NCI-H1694 (cell line): ENCODE measurements at regions not wholly inside any gene's neighbourhood (a gene's known extent, or its start where the extent isn't known, plus 50 kb on each side); places are given as distances from the start of the nearest gene placed in this dataset.

Experiments used
- DNase-seq: peaks from one replicate; lab custom pipeline; 2025; lab: John Stamatoyannopoulos, UW

DNA sequence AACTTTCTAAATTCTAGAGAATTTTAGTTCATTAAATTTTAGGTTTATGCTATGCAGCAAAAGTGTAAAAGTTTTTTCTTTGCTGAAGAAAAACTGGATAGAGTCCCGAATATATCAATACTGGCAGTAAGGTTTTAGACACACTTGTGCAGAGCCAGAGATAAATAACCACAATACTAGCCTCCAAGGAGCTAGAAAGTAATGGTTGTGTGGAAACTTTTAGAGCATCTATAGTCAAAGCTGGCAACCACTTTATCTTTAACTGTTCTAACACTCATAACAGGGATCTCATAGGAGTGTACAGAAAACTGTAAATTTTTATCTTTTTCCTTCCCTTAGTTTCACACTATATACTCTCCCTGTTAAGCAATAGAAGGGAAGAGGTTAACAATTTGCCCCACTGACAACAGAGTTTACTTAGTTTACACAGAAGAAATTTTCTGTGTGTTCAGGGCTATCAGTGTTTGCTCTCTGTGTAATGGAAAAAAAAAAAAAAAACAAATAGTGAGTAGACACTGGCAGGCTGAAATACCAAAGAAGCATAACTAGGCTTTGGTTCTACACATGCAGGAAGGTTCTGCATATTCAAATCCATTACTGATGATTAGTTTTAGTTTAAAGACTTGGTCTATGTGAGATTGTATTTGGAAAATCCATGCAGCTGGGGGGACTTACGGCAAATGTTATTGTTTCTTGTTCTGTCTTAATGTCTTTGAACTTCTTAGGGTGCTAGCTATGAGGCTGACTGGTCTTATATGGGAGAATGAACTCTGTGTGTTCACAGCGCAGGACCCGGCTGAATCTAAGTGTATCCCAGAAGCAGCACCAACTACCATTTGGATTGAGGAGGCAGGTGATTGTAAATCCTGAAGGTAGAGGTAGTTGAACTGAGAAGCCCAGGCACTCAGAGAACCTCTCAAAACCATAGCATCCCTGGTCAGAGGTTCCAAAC lies 187.6 kb downstream of the PCSK1 start:
- no peak for DNase-seq

DNA sequence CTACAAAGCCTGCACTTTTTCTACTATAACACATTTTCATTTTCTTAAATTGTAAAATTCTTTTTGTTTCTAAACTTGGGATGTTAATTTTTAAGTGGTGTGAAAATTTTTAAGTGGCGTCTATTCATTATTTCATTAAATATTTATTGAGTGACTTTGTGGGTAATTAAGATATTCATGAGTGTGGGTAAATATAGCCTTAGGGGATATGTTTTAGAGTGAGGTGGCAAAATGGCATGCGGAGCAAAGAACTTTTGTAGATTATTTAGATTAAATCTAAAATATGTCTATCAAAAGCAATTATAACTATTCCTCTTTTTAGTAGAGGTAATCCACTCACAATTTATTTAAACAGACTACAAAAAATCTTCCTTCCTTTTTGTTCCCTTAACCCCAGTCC lies 188.4 kb downstream of the PCSK1 start:
- no peak for DNase-seq

DNA sequence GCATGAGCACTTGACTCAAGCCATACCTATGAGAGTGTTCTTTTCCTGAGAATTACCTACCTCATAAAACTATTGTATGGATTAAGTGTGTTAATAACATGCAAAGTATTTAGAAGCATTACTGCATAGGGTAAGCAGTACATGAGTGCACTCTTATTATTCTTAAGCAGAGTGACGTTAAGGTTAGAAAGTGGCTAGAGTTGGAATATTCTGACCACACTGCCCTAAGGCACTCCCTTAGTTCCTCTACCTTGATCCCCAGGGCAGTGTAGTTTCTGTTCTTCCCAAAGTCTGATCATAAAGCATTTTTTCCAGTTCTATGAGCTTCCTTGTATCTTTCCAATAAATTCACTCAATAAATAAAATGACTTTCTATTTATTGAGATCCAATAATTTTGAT lies 189.2 kb downstream of the PCSK1 start:
- no peak for DNase-seq

DNA sequence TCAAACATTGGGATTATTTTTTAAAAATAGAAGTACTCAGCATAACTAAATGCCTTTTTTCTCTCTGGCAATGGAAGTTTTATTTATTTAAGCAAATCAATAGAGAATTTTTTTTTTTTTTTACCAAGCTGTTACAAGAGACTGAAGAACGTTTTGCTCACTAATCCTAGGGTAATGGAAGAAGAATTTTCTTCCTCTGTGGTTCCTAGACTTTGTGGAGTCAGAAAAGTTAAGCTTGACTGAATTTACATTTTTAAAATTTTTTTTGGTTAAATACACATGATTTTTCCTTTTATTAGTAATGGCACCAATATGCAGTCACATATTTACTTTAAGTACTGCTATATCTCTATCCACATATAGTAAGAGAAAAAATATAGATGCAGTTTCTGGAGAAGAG lies 189.8 kb downstream of the PCSK1 start:
- no peak for DNase-seq

DNA sequence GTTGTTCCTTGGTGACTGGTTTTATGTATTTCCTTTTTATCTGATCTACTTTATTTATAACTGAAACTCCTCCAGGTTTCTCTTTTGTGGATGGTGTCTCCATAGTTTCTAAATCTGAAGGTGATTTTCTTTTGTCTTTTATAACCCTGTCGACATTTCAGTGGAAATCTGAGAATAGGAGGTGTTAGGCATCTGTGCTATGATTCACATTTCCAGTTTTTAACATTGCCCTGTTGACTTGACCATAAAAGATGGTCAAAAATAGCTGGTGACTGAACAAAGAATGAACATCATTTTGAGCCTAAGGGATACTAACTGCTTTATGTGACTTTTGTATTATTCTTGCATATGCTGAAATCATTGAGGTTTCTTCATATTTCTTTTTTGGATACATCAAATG lies 190.5 kb downstream of the PCSK1 start:
- no peak for DNase-seq

DNA sequence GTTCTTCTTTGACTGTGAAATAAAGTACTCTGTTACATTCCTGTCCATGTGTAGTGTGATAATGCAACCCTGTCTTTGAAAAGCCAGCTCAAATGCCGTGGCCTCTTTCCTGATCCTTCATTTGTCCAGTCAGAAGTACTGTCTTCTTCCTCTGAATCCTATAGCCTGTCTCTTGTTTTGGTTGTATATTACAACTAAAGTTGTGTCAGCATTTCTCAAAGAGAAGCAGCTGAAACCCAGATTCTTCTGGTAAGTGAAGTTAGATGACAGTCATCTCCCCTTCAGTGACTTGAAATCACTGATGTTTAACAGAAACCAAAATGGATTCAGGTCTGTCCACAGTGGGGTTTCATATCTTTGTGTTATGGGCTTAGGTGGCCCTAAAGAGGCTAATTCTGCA lies 196.2 kb downstream of the PCSK1 start:
- DNase-seq = no peak

DNA sequence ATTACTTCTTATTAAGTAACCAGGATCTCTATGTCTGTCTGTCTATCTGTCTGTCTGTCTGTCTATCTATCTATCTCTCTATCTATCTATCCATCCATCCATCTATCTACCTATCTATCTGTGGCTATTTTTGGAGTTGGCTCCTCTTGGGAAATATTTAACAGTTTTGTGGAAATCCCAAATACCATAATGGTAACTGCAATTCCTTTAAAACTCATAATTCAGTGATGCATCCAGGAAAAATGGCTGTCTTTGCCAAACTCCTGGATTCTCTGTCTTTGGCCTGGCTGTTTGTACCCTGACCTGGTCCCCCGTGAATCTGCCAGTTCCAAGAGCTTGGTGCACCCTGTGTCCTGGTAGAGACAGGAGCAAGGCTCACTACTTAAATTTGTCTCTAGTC lies 197.0 kb downstream of the PCSK1 start:
- DNase-seq = no peak

DNA sequence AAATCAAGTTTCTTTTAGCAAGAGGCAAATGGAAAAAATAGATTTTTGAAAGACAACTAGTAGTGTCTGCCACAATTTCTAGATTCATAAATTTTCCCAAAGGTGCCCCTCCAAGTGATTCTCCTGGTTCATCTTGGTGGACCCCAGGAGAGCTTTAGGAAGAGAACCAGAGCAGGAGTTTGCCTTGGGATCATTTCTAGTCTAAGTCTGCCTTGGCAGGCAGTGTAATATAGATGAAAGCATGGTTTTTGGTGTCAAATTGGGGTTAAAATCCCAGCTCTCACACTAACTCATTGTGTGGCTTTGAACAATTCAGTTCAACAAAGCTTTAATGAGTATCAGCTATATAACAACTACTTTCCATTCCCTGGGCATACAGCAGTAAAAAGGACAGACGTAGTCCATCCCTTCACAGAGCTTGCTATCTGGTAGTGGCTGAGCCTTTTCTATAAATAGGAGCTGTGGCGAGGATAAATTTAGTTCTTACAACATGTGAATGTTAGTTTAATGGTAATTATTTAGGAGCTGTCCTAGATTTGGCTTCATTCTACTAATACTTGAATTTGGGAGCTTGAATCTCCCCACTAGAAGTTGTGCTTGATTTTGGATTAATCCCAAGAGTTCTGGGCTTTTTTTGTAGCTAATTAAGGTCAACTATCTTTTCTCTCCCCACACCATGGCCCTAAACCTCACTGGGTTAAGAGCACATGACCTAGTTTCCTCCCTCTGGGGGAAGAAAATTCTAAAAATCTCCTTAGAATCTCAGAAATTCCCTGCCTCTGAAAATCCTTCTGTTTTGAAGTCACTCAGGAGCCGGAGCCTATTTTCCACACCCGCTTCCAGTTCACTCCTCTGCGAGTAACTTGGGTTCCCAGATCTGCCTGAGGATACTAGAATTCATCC lies 197.8 kb downstream of the PCSK1 start:
- DNase-seq = no peak

DNA sequence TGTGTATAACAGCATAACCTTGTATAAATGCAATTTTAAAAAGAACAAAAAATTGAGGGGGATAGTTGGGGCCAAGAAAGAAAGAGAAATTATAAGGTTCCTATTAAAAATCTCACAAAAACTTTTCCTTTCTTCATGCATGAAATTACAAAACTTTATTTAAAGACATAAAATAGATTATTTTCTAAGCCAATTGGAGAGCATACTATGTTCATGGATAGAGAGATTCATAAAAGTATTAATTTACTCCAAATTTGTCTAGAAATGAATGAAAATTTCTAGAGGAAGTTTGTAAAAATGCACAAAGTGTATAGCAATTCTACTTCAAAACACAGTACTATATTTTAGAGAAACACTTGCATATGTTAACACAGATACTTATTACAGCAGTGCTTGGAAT lies 200.4 kb downstream of the PCSK1 start:
- no peak for DNase-seq

DNA sequence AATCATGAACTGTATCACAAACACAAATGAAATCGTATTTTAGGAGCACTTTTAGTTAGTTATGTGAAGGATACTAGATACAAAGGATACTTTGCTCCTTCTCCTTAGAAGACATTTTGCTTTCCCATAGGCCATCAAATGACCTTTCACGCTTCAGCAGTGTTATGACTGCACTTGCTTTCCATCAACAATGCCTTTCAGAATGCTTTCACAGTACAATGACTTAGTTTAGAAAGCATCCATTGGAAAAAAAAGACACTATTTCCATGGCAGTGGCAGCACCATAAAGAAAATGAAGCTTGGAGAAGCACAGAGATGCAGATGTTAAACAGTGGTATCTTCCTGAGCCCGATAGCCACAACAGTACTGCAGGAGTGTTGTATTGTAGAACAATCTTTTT lies 203.9 kb downstream of the PCSK1 start:
- DNase-seq = no peak

DNA sequence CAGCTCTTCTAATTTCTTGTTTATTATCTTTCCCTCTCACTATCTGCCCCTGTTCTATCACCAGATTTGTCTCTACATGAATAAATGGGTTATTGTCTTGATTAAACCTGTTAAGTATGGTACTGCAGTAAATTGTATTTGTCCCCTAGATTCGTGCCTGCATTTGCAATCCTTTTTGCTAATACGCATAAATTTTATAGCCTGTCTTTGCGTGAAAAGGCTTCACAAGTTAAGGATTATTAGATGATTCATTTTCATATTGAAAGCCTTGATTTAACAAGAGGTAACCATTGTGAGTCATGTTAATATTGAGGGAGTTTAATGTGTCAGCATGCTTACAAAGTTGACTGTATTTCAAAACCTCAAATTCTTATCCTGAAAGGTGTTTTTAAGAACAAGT lies 204.6 kb downstream of the PCSK1 start:
- no peak for DNase-seq

DNA sequence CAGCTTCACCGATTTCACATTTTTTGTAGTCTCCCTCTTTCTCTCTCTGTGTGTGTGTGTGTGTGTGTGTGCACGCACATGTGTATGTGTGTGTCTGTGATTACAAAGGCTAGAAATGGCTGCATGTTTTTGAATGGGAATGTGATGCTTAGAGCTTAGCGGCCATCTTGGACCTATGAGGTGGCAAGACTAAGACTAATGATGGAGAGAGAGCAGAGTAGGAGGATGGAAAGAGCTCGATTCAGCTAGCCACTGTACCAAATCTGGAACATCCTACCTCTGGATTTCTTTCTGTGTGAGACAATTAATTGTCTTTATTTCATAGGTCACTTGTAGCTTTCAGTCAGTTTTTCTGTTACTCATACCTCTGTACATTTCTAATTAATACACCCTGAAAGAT lies 205.1 kb downstream of the PCSK1 start:
- DNase-seq = no peak

DNA sequence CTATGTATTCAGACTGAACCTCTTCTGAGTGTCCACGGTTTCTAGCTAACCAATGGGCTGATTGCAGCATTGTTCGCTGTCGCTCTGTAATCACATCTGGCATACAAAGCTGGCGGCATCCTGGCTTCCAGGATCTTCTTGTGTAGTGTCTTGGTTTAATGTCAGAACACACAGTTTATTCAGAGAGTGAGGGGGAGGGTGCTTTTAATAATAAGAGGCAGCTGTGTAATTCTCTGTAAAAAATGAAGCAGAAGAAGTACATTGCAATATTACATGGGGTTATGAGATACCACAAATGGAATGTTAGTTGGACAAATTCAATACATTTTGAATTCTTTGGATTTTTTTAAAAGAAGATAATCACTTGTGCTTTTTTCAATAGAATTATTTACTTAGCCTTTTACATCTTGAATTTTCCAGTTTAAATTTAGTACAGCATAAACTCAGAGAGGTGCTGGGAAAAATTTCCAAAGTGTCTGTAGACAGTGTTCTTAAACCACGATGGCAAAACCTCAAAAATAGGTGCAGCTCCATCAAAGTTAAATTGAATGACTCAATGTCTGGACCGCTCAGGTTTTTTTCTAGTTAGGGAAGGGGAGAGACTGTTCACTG lies 206.0 kb downstream of the PCSK1 start:
- no peak for DNase-seq

DNA sequence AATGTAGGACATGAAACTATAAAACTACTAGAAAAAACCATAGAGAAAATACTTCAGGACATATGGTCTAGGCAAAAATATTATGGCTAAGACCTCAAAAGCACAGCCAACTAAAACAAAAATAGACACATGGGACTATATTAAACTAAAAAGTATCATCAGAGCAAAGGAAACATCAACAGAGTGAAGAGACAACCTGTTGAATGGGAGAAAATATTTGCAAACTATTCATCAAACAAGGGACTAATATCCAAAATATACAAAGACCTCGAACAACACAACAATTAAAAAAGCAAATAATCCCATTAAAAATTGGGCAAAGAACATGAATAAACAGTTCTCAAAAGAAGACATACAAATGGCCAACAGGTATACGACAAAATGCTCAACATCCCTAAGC lies 210.9 kb downstream of the PCSK1 start:
- DNase-seq = no peak

DNA sequence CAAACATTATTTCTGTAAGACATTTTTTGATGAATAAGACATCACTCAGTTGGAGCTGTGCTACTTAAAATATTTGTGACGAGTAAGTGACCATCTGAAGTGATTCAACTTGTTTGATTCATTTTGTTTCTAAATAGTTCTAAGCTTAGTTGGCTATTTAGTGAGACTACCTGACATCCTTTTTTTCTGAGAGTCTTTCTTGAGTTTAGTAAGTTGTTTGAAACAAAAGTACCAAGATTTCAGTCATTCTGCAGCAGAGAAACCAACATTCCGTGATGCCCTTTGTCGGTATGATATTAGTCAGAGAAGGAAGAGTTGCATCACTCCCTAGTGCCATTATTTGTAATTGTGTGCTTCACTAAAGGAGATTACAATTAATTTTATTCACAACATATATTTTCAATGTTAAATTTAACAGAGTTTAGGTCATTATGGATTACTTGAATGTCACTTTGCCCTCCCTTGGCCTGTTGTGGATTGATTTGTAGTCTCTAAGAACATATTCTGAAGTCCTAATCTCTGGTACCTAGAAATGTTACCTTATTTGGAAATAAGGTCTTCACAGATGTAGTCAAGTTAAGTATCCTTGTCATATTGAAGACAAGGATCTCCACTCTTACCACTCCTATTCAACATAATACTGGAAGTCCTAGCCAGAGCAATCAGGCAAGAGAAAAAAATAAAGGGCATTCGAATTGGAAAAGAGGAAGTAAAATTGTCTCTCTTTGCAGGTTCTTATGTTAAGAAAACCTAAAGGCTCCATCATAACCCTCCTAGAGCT lies 212.2 kb downstream of the PCSK1 start:
- DNase-seq = no peak

DNA sequence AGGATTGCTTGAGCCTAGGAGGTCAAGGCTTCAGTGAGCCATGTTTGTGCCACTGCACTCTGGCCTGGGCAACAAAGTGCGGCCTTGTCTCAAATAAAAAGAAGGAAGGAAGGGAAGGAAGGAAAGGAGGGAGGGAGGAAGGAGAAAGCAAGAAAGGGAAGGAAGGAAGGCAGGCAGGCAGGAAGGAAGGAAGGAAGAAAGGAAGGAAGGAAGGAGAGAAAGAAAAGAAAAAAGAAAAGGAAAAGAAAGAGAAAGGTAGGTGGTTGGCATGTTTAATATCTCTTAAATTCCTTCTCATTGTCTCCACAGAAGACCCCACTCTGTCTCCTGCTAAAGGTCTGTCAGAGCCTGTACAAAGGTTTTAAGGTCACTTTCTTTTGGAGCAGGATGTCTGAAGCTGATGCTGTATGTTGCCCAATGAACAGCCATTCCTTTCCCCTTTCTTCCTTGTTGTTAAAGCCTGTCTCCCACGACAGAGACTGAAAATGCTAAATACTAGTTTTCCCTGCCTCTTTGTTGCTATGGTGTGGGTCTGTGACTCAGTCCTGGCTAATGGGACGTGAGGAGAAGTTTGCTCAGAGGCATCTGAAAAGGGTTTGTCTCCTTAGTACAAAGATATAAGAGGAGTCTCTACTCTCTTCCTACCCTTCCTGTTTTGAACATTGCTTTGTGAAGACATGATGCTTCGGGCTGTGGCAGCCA lies 213.3 kb downstream of the PCSK1 start:
- no peak for DNase-seq

DNA sequence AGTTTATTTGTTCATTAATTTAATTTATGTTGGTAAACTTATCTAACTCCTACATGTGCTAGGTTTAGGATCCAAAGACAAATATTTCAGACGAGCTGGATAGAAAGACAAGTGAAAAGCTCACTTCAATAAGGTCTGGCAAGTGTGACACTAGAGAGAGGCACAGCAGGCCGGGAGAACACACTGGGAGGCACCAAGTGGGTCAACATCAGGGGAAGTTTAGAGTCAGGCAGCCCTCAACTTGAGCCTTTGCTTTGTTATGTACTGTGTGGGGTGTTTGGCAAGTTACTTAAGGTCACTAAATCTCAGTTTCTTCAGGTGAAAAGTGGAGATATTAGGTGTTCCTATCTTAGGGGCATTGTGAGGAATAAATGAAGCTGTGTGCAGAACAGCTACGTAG lies 214.4 kb downstream of the PCSK1 start:
- no peak for DNase-seq

DNA sequence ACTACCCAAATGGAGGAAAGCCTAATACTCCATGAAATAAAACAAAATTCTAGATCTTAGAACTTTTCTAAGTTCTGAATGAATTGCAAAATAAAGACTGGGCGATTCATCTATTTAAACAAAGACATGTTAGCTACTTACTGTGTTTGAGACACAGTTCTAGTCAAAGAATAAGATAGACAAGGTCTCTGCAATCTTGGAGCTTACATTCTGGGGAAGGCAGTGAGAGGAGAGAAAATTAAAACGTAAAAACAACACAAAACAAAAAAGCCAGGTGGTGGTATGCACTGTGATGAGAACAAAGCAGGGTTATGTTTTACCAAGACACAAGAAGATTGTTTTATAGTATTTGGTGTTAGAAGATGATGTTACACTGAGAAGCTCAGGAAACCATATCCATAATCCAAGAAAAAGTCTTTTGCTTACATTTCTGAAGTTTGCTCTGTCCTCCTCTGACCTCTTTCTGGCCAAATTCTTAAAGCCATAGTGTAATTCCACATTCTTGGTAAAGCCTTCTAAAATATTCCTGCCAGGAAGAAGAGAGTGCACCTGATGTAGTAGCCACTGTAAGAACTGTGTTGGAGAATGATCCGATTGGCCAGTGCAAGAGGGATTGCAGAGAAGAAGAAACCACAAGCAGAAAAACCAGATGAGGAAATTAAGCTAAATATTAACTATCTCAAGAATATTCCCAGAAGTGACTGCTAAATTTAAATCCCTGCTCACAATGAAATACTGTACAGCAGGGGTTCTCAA lies 218.4 kb downstream of the PCSK1 start:
- no peak for DNase-seq

DNA sequence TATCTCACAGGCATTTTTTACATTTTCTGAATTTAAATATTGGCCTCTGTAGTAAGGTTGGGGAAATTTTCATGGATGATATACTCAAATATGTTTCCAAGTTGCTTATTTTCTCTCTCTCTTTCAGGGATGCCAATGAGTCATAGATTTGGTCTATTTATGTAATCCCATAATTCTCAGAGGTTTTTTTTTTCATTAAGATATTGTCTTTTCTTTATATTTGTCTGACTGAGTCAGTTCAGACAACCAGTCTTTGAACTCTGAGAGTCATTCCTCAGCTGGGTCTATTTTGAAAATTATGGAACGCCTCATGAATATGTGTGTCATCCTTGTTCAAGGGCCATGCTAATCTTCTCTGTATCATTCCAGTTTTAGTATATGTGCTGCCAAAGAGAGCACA lies 223.2 kb downstream of the PCSK1 start:
- no peak for DNase-seq

DNA sequence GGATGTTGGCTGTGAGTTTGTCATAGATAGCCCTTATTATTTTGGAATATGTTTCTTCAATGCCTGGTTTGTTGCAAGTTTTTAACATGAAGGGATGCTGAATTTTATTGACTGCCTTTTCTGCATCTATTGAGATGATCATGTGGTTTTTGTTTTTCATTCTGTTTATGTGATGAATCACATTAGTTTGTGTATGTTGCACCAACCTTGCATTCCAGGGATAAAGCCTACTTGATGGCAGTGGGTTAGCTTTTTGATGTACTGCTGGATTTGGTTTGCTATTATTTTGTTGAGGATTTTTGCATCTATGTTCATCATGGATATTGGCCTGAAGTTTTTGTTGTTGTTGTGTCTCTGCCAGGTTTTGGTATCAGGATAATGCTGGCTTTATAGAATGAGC lies 225.6 kb downstream of the PCSK1 start:
- no peak for DNase-seq

DNA sequence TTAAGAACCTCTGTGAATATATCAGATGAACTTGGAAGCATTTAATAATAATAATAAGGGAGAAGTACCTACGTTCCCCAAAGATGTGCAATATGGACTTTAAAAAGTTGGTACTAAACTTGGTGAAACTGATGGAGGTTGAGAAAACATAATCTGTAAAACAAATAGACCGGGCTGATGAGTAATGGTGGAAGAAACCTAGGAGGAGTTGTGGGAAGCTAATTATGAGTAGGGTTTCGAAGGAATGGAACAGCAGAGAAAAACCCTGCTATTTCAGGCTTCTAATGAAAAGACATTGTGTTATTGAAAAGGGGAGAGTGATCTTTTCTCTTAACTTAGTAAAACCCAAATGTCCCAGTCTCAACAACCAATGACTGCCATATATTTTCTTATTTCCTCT lies 229.3 kb downstream of the PCSK1 start:
- DNase-seq = no peak
